NCI-H1105 (cell line): ENCODE measurements at regions not wholly inside any gene's neighbourhood (a gene's known extent, or its start where the extent isn't known, plus 50 kb on each side); places are given as distances from the start of the nearest gene placed in this dataset.

Experiments used
- DNase-seq: peaks from one replicate; lab custom pipeline; 2025; lab: John Stamatoyannopoulos, UW

GRCh38 chr2:62302631-62303435 is 106.9 kb downstream of the B3GNT2 start:
- no peak for DNase-seq

- no peak for DNase-seq
These were observed 105.0 kb downstream of the B3GNT2 start for GRCh38 chr2:62300925-62301324.

- no peak for DNase-seq
These were observed 101.7 kb downstream of the B3GNT2 start for GRCh38 chr2:62297624-62298010.

- no peak for DNase-seq
These were observed 101.1 kb downstream of the B3GNT2 start for GRCh38 chr2:62296832-62297623.

GRCh38 chr2:62296034-62296831 is 100.3 kb downstream of the B3GNT2 start:
- DNase-seq: no peak

GRCh38 chr2:62293490-62294271 is 97.8 kb downstream of the B3GNT2 start:
- peak; percentile 14 for DNase-seq

GRCh38 chr2:62293151-62293489 is 97.2 kb downstream of the B3GNT2 start:
- no peak for DNase-seq

- peak; percentile 46 for DNase-seq
These were observed 96.3 kb downstream of the B3GNT2 start for GRCh38 chr2:62292190-62292589.

GRCh38 chr2:62291517-62292137 is 95.7 kb downstream of the B3GNT2 start:
- no peak for DNase-seq

- no peak for DNase-seq
These were observed 95.1 kb downstream of the B3GNT2 start for GRCh38 chr2:62291052-62291451.

- DNase-seq: peak; percentile 94
These were observed 92.3 kb downstream of the B3GNT2 start for GRCh38 chr2:62287899-62288880.

GRCh38 chr2:62287282-62287681 is 91.4 kb downstream of the B3GNT2 start:
- no peak for DNase-seq

- no peak for DNase-seq
These were observed 90.3 kb downstream of the B3GNT2 start for GRCh38 chr2:62286089-62286785.

- DNase-seq: no peak
These were observed 89.1 kb downstream of the B3GNT2 start for GRCh38 chr2:62284980-62285379.

GRCh38 chr2:62284471-62284870 is 88.6 kb downstream of the B3GNT2 start:
- DNase-seq: no peak

- DNase-seq: no peak
These were observed 87.2 kb downstream of the B3GNT2 start for GRCh38 chr2:62283147-62283546.

GRCh38 chr2:62281663-62282062 is 85.7 kb downstream of the B3GNT2 start:
- DNase-seq: no peak

GRCh38 chr2:62277688-62278087 is 81.8 kb downstream of the B3GNT2 start:
- DNase-seq: no peak
